Right lobe of liver (tissue), 6 donors: ENCODE measurements at regions not wholly inside any gene's neighbourhood (a gene's known extent, or its start where the extent isn't known, plus 50 kb on each side); places are given as distances from the start of the nearest gene placed in this dataset.

Experiments used
- ATAC-seq, 4 donors: fragments of 200-7000 bp; cut with Tn5 transposase; one replicate each; pipeline ENCODE4 v1.9.1; 2020; ENCODE audit warnings: mild to moderate bottlenecking in 4 of 4, moderate library complexity in 4 of 4
- DNase-seq, 3 donors: peaks; one replicate each; pipeline ENCODE4 v3.0.0-alpha.2; 2020
- H3K27ac ChIP-seq, 3 donors: fragments of 200-600 bp; one replicate each; pipeline ENCODE4 v1.8.0; 2022
- H3K27me3 ChIP-seq, 2 donors: fragments of 200-600 bp; one replicate each; pipeline ENCODE4 v1.8.0; 2022
- H3K36me3 ChIP-seq, 4 donors: fragments of 200-600 bp; sonication (generic) in 1 of 4; one replicate each; pipeline versions ENCODE4 v1.5.1 to v1.8.0; 2017 to 2022; ENCODE audit warnings: control low read depth in 1 of 4
- H3K4me1 ChIP-seq, 4 donors: fragments of 200-600 bp; sonication (generic) in 1 of 4; one replicate each; pipeline versions ENCODE4 v1.5.1 to v1.8.0; 2017 to 2022; ENCODE audit warnings: control low read depth in 1 of 4
- H3K4me3 ChIP-seq, 3 donors: fragments of 200-600 bp; one replicate each; pipeline ENCODE4 v1.8.0; 2022
- H3K9me3 ChIP-seq, 4 donors: fragments of 200-600 bp; sonication (generic) in 1 of 4; one replicate each; pipeline versions ENCODE4 v1.5.1 to v1.8.0; 2017 to 2022; ENCODE audit warnings: control low read depth in 1 of 4
- CTCF ChIP-seq, 4 donors: fragments of 200-600 bp in 3 of 4; fragments of 450-650 bp in 1 of 4; IDR thresholded peaks; one replicate each; pipeline versions ENCODE4 v1.5.1 to v1.8.0; 2016 to 2022; ENCODE audit warnings: antibody characterized with exemption in 4 of 4, mild to moderate bottlenecking in 2 of 4
- POLR2A ChIP-seq: fragments of 450-650 bp; IDR thresholded peaks from one replicate; pipeline ENCODE4 v1.6.1; 2017; ENCODE audit warnings: antibody characterized with exemption, mild to moderate bottlenecking
- WGBS: methylation state at CpG from one replicate; pipeline ENCODE4 v1.1.6; 2018; ENCODE audit warnings: low coverage, low lambda C conversion rate; ENCODE audit not compliant: insufficient coverage; ENCODE audit errors: missing lambda C conversion rate; 5-methylcytosine and 5-hydroxymethylcytosine counted together
- intact Hi-C, 2 donors: fragments of 100-400 bp; cut with DNase I; formaldehyde crosslinking; loops; one replicate each; pipeline versions ENCODE4 v1.11.2 to v1.14.1; 2022
- donor health status: DM: no; HTN: yes; CAD: no.
- donor health status: DM: no; HTN: no; CAD: no.
- donor health status: DM: no; HTN: no; CAD: no.
- donor health status: DM: no; HTN: yes; CAD: no.
- donor health status: DM: no; HTN: yes; CAD: no.

- ATAC-seq: no peak
- TF ChIP-seq POLR2A: no peak
- Histone ChIP-seq H3K36me3 (no peaks in the 10 kb centered on the region), H3K27ac (no peak overlapping the region), H3K27me3 (no peaks in the 10 kb centered on the region), H3K4me3 (no peak overlapping the region), H3K9me3 (no peaks in the 10 kb centered on the region), H3K4me1 (no peaks in the 10 kb centered on the region)
- DNase-seq: no peak
- intact Hi-C loops: no loop called here
- WGBS: 68% methylated on average over 3 of the region's 3 CpGs
Observed at GRCh38 chr4:42271096-42271495, 118.6 kb upstream of the BEND4 start.

- Histone ChIP-seq H3K27me3 (no peaks in the 10 kb centered on the region), H3K27ac (no peak overlapping the region), H3K4me1 (peaks cover 0 to 5% (median 0%) of the 10 kb centered on the region in 4 donors), H3K9me3 (no peaks in the 10 kb centered on the region), H3K4me3 (no peak overlapping the region), H3K36me3 (no peaks in the 10 kb centered on the region)
- intact Hi-C loops: no loop called here
- TF ChIP-seq POLR2A: no peak
- TF ChIP-seq CTCF (IDR thresholded peaks at IDR 0.05): no peak
- ATAC-seq (no peak), DNase-seq (no peak)
- 39% methylated on average over 2 of the region's 2 CpGs for WGBS
Observed at GRCh38 chr4:42277291-42277690, 120.0 kb upstream of the SHISA3 start.

GRCh38 chr4:42278709-42279324 lies 118.5 kb upstream of the SHISA3 start:
- Histone ChIP-seq H3K27ac (no peak overlapping the region), H3K27me3 (no peaks in the 10 kb centered on the region), H3K9me3 (no peaks in the 10 kb centered on the region), H3K4me3 (no peak overlapping the region), H3K36me3 (no peaks in the 10 kb centered on the region), H3K4me1 (peaks cover 0 to 6% (median 0%) of the 10 kb centered on the region in 4 donors)
- ATAC-seq (no peak), DNase-seq (no peak)
- 79% methylated on average over 12 of the region's 15 CpGs for WGBS
- intact Hi-C loops: no loop called here
- TF ChIP-seq POLR2A (no peak), CTCF (IDR thresholded peaks at IDR 0.05) (no peak)

- peak; percentile 39 to 55 (median 42) for ATAC-seq
- Histone ChIP-seq H3K4me3 (no peak overlapping the region), H3K4me1 (peaks cover 0 to 6% (median 0%) of the 10 kb centered on the region in 4 donors), H3K9me3 (no peaks in the 10 kb centered on the region), H3K36me3 (no peaks in the 10 kb centered on the region), H3K27me3 (no peaks in the 10 kb centered on the region), H3K27ac (no peak overlapping the region)
- TF ChIP-seq POLR2A (no peak), CTCF (IDR thresholded peaks at IDR 0.05) (peak; percentile 36 to 66 (median 56))
- intact Hi-C loops: loop anchor here (10.0 kb wide), 1 partner anchor 234 kb away; no protein-coding TSS in a partner anchor
- 45% methylated on average over 10 of the region's 11 CpGs for WGBS
- DNase-seq: no peak
Observed at GRCh38 chr4:42280327-42281095, 116.8 kb upstream of the SHISA3 start.

GRCh38 chr4:42281324-42282020 lies 115.8 kb upstream of the SHISA3 start:
- no peak for DNase-seq
- Histone ChIP-seq H3K4me3 (no peak overlapping the region), H3K9me3 (no peaks in the 10 kb centered on the region), H3K27ac (no peak overlapping the region), H3K36me3 (no peaks in the 10 kb centered on the region), H3K4me1 (peaks cover 0 to 6% (median 0%) of the 10 kb centered on the region in 4 donors), H3K27me3 (no peaks in the 10 kb centered on the region)
- no peak for ATAC-seq
- intact Hi-C loops: loop anchor here (10.0 kb wide), 1 partner anchor 233 kb away; no protein-coding TSS in a partner anchor
- no peak for TF ChIP-seq CTCF (IDR thresholded peaks at IDR 0.05)
- no peak for TF ChIP-seq POLR2A
- WGBS: 11% methylated on average over 9 of the region's 9 CpGs
